ENCODE measurements at regions not wholly inside any gene's neighbourhood (a gene's known extent, or its start where the extent isn't known, plus 50 kb on each side); places are given as distances from the start of the nearest gene placed in this dataset.

GRCh38 chr15:31573759-31574158 is 247.1 kb downstream of the KLF13 start:
- Histone ChIP-seq H3K36me3 (ENCODE audit: control insufficient read depth in 2 of 2, insufficient read depth in 2 of 2, low read length in 2 of 2) (peaks cover 3 to 4% of the 10 kb centered on the region in 2 donors), H3K9ac (ENCODE audit: low read length in 2 of 2) (no peak overlapping the region), H3K9me3 (ENCODE audit: control insufficient read depth in 2 of 2, low read length in 2 of 2) (no peaks in the 10 kb centered on the region), H3K27me3 (ENCODE audit: control insufficient read depth in 1 of 2, insufficient read depth in 2 of 2, low read length in 2 of 2) (no peaks in the 10 kb centered on the region), H3K27ac (ENCODE audit: low read length) (no peak overlapping the region), H3K4me3 (ENCODE audit: low read length in 2 of 2) (no peak overlapping the region), H3K4me1 (ENCODE audit: control insufficient read depth, insufficient read depth, low read length) (no peaks in the 10 kb centered on the region)

- H3K4me3 ChIP-seq (ENCODE audit: low read length in 2 of 2), result no peak overlapping the region
- H3K27me3 ChIP-seq (ENCODE audit: control insufficient read depth in 1 of 2, insufficient read depth in 2 of 2, low read length in 2 of 2), result no peaks in the 10 kb centered on the region
- no peak overlapping the region for H3K9ac ChIP-seq (ENCODE audit: low read length in 2 of 2)
- no peak overlapping the region for H3K27ac ChIP-seq (ENCODE audit: low read length)
- H3K4me1 ChIP-seq (ENCODE audit: control insufficient read depth, insufficient read depth, low read length), result no peaks in the 10 kb centered on the region
- peaks cover under 1 to 1% of the 10 kb centered on the region in 2 donors for H3K36me3 ChIP-seq (ENCODE audit: control insufficient read depth in 2 of 2, insufficient read depth in 2 of 2, low read length in 2 of 2)
- H3K9me3 ChIP-seq (ENCODE audit: control insufficient read depth in 2 of 2, low read length in 2 of 2), result no peaks in the 10 kb centered on the region
These were observed 248.1 kb downstream of the KLF13 start for GRCh38 chr15:31574766-31575165.

GRCh38 chr15:31577108-31577507 is 250.5 kb downstream of the KLF13 start:
- Histone ChIP-seq H3K27ac (ENCODE audit: low read length) (no peak overlapping the region), H3K4me3 (ENCODE audit: low read length in 2 of 2) (no peak overlapping the region), H3K36me3 (ENCODE audit: control insufficient read depth in 2 of 2, insufficient read depth in 2 of 2, low read length in 2 of 2) (no peaks in the 10 kb centered on the region), H3K27me3 (ENCODE audit: control insufficient read depth in 1 of 2, insufficient read depth in 2 of 2, low read length in 2 of 2) (no peaks in the 10 kb centered on the region), H3K4me1 (ENCODE audit: control insufficient read depth, insufficient read depth, low read length) (no peaks in the 10 kb centered on the region), H3K9me3 (ENCODE audit: control insufficient read depth in 2 of 2, low read length in 2 of 2) (no peaks in the 10 kb centered on the region), H3K9ac (ENCODE audit: low read length in 2 of 2) (no peak overlapping the region)

- Histone ChIP-seq H3K36me3 (ENCODE audit: control insufficient read depth in 2 of 2, insufficient read depth in 2 of 2, low read length in 2 of 2) (no peaks in the 10 kb centered on the region), H3K9ac (ENCODE audit: low read length in 2 of 2) (no peak overlapping the region), H3K27ac (ENCODE audit: low read length) (no peak overlapping the region), H3K27me3 (ENCODE audit: control insufficient read depth in 1 of 2, insufficient read depth in 2 of 2, low read length in 2 of 2) (no peaks in the 10 kb centered on the region), H3K4me1 (ENCODE audit: control insufficient read depth, insufficient read depth, low read length) (no peaks in the 10 kb centered on the region), H3K4me3 (ENCODE audit: low read length in 2 of 2) (no peak overlapping the region), H3K9me3 (ENCODE audit: control insufficient read depth in 2 of 2, low read length in 2 of 2) (peaks cover 0 to 7% of the 10 kb centered on the region in 2 donors)
These were observed 252.6 kb downstream of the KLF13 start for GRCh38 chr15:31579282-31579681.

- H3K9me3 ChIP-seq (ENCODE audit: control insufficient read depth in 2 of 2, low read length in 2 of 2), result peaks cover 0 to 8% of the 10 kb centered on the region in 2 donors
These were observed 253.3 kb downstream of the KLF13 start for GRCh38 chr15:31579976-31580375.

GRCh38 chr15:31584195-31584594 is 257.6 kb downstream of the KLF13 start:
- no peak overlapping the region for H3K27ac ChIP-seq (ENCODE audit: low read length)
- no peaks in the 10 kb centered on the region for H3K36me3 ChIP-seq (ENCODE audit: control insufficient read depth in 2 of 2, insufficient read depth in 2 of 2, low read length in 2 of 2)
- no peak overlapping the region for H3K4me3 ChIP-seq (ENCODE audit: low read length in 2 of 2)
- H3K9ac ChIP-seq (ENCODE audit: low read length in 2 of 2), result no peak overlapping the region
- H3K4me1 ChIP-seq (ENCODE audit: control insufficient read depth, insufficient read depth, low read length), result no peaks in the 10 kb centered on the region
- peaks cover 0 to 8% of the 10 kb centered on the region in 2 donors for H3K9me3 ChIP-seq (ENCODE audit: control insufficient read depth in 2 of 2, low read length in 2 of 2)
- H3K27me3 ChIP-seq (ENCODE audit: control insufficient read depth in 1 of 2, insufficient read depth in 2 of 2, low read length in 2 of 2), result no peaks in the 10 kb centered on the region

More at GRCh38 chr15:31579976-31580375, 253.3 kb downstream of the KLF13 start:
- H3K9ac ChIP-seq (ENCODE audit: low read length in 2 of 2), result no peak overlapping the region
- H3K27ac ChIP-seq (ENCODE audit: low read length), result no peak overlapping the region
- H3K4me3 ChIP-seq (ENCODE audit: low read length in 2 of 2), result no peak overlapping the region
- no peaks in the 10 kb centered on the region for H3K4me1 ChIP-seq (ENCODE audit: control insufficient read depth, insufficient read depth, low read length)
- H3K36me3 ChIP-seq (ENCODE audit: control insufficient read depth in 2 of 2, insufficient read depth in 2 of 2, low read length in 2 of 2), result no peaks in the 10 kb centered on the region
- no peaks in the 10 kb centered on the region for H3K27me3 ChIP-seq (ENCODE audit: control insufficient read depth in 1 of 2, insufficient read depth in 2 of 2, low read length in 2 of 2)

GRCh38 chr15:31585240-31585639 is 258.6 kb downstream of the KLF13 start:
- Histone ChIP-seq H3K4me3 (ENCODE audit: low read length in 2 of 2) (no peak overlapping the region), H3K27ac (ENCODE audit: low read length) (no peak overlapping the region), H3K36me3 (ENCODE audit: control insufficient read depth in 2 of 2, insufficient read depth in 2 of 2, low read length in 2 of 2) (no peaks in the 10 kb centered on the region), H3K27me3 (ENCODE audit: control insufficient read depth in 1 of 2, insufficient read depth in 2 of 2, low read length in 2 of 2) (no peaks in the 10 kb centered on the region), H3K4me1 (ENCODE audit: control insufficient read depth, insufficient read depth, low read length) (no peaks in the 10 kb centered on the region), H3K9me3 (ENCODE audit: control insufficient read depth in 2 of 2, low read length in 2 of 2) (peaks cover 0 to 8% of the 10 kb centered on the region in 2 donors), H3K9ac (ENCODE audit: low read length in 2 of 2) (no peak overlapping the region)

GRCh38 chr15:31586841-31587240 is 260.2 kb downstream of the KLF13 start:
- H3K9me3 ChIP-seq (ENCODE audit: control insufficient read depth in 2 of 2, low read length in 2 of 2), result peaks cover 0 to 8% of the 10 kb centered on the region in 2 donors
- H3K9ac ChIP-seq (ENCODE audit: low read length in 2 of 2), result no peak overlapping the region
- no peaks in the 10 kb centered on the region for H3K4me1 ChIP-seq (ENCODE audit: control insufficient read depth, insufficient read depth, low read length)
- H3K27me3 ChIP-seq (ENCODE audit: control insufficient read depth in 1 of 2, insufficient read depth in 2 of 2, low read length in 2 of 2), result no peaks in the 10 kb centered on the region
- H3K36me3 ChIP-seq (ENCODE audit: control insufficient read depth in 2 of 2, insufficient read depth in 2 of 2, low read length in 2 of 2), result no peaks in the 10 kb centered on the region
- no peak overlapping the region for H3K27ac ChIP-seq (ENCODE audit: low read length)
- H3K4me3 ChIP-seq (ENCODE audit: low read length in 2 of 2), result no peak overlapping the region

- H3K36me3 ChIP-seq (ENCODE audit: control insufficient read depth in 2 of 2, insufficient read depth in 2 of 2, low read length in 2 of 2), result no peaks in the 10 kb centered on the region
- no peak overlapping the region for H3K9ac ChIP-seq (ENCODE audit: low read length in 2 of 2)
- H3K9me3 ChIP-seq (ENCODE audit: control insufficient read depth in 2 of 2, low read length in 2 of 2), result peaks cover 0 to 8% of the 10 kb centered on the region in 2 donors
- no peaks in the 10 kb centered on the region for H3K4me1 ChIP-seq (ENCODE audit: control insufficient read depth, insufficient read depth, low read length)
- no peak overlapping the region for H3K27ac ChIP-seq (ENCODE audit: low read length)
- no peak overlapping the region for H3K4me3 ChIP-seq (ENCODE audit: low read length in 2 of 2)
- H3K27me3 ChIP-seq (ENCODE audit: control insufficient read depth in 1 of 2, insufficient read depth in 2 of 2, low read length in 2 of 2), result no peaks in the 10 kb centered on the region
These were observed 260.9 kb downstream of the KLF13 start for GRCh38 chr15:31587583-31587982.

GRCh38 chr15:31590609-31591008 is 264.0 kb downstream of the KLF13 start:
- no peaks in the 10 kb centered on the region for H3K36me3 ChIP-seq (ENCODE audit: control insufficient read depth in 2 of 2, insufficient read depth in 2 of 2, low read length in 2 of 2)
- H3K4me1 ChIP-seq (ENCODE audit: control insufficient read depth, insufficient read depth, low read length), result no peaks in the 10 kb centered on the region
- H3K27ac ChIP-seq (ENCODE audit: low read length), result no peak overlapping the region
- no peak overlapping the region for H3K9ac ChIP-seq (ENCODE audit: low read length in 2 of 2)
- no peaks in the 10 kb centered on the region for H3K9me3 ChIP-seq (ENCODE audit: control insufficient read depth in 2 of 2, low read length in 2 of 2)
- H3K27me3 ChIP-seq (ENCODE audit: control insufficient read depth in 1 of 2, insufficient read depth in 2 of 2, low read length in 2 of 2), result no peaks in the 10 kb centered on the region
- H3K4me3 ChIP-seq (ENCODE audit: low read length in 2 of 2), result no peak overlapping the region

- Histone ChIP-seq H3K9ac (ENCODE audit: low read length in 2 of 2) (no peak overlapping the region), H3K27ac (ENCODE audit: low read length) (no peak overlapping the region), H3K36me3 (ENCODE audit: control insufficient read depth in 2 of 2, insufficient read depth in 2 of 2, low read length in 2 of 2) (no peaks in the 10 kb centered on the region), H3K4me3 (ENCODE audit: low read length in 2 of 2) (no peak overlapping the region), H3K27me3 (ENCODE audit: control insufficient read depth in 1 of 2, insufficient read depth in 2 of 2, low read length in 2 of 2) (no peaks in the 10 kb centered on the region), H3K9me3 (ENCODE audit: control insufficient read depth in 2 of 2, low read length in 2 of 2) (no peaks in the 10 kb centered on the region), H3K4me1 (ENCODE audit: control insufficient read depth, insufficient read depth, low read length) (no peaks in the 10 kb centered on the region)
These were observed 265.3 kb downstream of the KLF13 start for GRCh38 chr15:31591908-31592307.
